KMS-11 (cell line): ENCODE measurements at regions not wholly inside any gene's neighbourhood (a gene's known extent, or its start where the extent isn't known, plus 50 kb on each side); places are given as distances from the start of the nearest gene placed in this dataset.

Source experiments
- H2AFZ ChIP-seq: fragments of 200-600 bp; sonication (generic); 2 replicates; pipeline ENCODE4 v1.6.1; 2016; ENCODE audit warnings: antibody characterized with exemption, mixed run types, low read depth
- H3K27ac ChIP-seq: fragments of 200-600 bp; sonication (generic); 2 replicates; pipeline ENCODE4 v1.6.1; 2016; ENCODE audit warnings: mild to moderate bottlenecking, mixed run types
- H3K27me3 ChIP-seq: fragments of 200-600 bp; sonication (generic); 2 replicates; pipeline ENCODE4 v1.6.1; 2017; ENCODE audit warnings: mild to moderate bottlenecking, low read depth, mixed run types, moderate library complexity; ENCODE audit not compliant: insufficient read depth
- H3K36me3 ChIP-seq: fragments of 200-600 bp; sonication (generic); 2 replicates; pipeline ENCODE4 v1.6.1; 2017; ENCODE audit warnings: mild to moderate bottlenecking, mixed run types; ENCODE audit not compliant: insufficient read depth
- H3K4me1 ChIP-seq: fragments of 200-600 bp; sonication (generic); 2 replicates; pipeline ENCODE4 v1.6.1; 2016; ENCODE audit warnings: mild to moderate bottlenecking, low read depth, mixed run types; ENCODE audit not compliant: poor library complexity, severe bottlenecking
- H3K4me2 ChIP-seq: fragments of 200-600 bp; sonication (generic); 2 replicates; pipeline ENCODE4 v1.7.0; 2016; ENCODE audit warnings: mild to moderate bottlenecking, mixed run types
- H3K4me3 ChIP-seq: fragments of 200-600 bp; sonication (generic); IDR thresholded peaks from 2 replicates; pipeline ENCODE4 v1.6.1; 2017; ENCODE audit warnings: low read depth, low read length, mixed read lengths; ENCODE audit not compliant: insufficient read depth
- H3K79me2 ChIP-seq: fragments of 200-600 bp; sonication (generic); 2 replicates; pipeline ENCODE4 v1.6.1; 2016; ENCODE audit warnings: low read depth, mixed run types; ENCODE audit not compliant: insufficient read depth
- H3K9ac ChIP-seq: fragments of 200-600 bp; sonication (generic); 2 replicates; pipeline ENCODE4 v1.6.1; 2016; ENCODE audit warnings: mild to moderate bottlenecking, mixed run types
- H4K20me1 ChIP-seq: fragments of 200-600 bp; sonication (generic); 2 replicates; pipeline ENCODE4 v1.6.1; 2016; ENCODE audit warnings: mild to moderate bottlenecking, mixed run types; ENCODE audit not compliant: insufficient read depth
- CTCF ChIP-seq: fragments of 200-600 bp; sonication (generic); conservative IDR thresholded peaks from 2 replicates; pipeline ENCODE4 v1.6.1; 2017; ENCODE audit warnings: low read depth, mild to moderate bottlenecking, antibody characterized with exemption, low read length, moderate library complexity, mixed read lengths

- Histone ChIP-seq H3K79me2 (no peaks in the 10 kb centered on the region), H3K9ac (no peak overlapping the region), H3K4me2 (no peak overlapping the region), H4K20me1 (no peaks in the 10 kb centered on the region), H3K36me3 (no peaks in the 10 kb centered on the region), H3K27ac (no peak overlapping the region), H2AFZ (no peak overlapping the region), H3K27me3 (no peaks in the 10 kb centered on the region), H3K4me3 (no peak overlapping the region), H3K4me1 (no peaks in the 10 kb centered on the region)
- TF ChIP-seq CTCF, result no peak
Observed at GRCh38 chr12:42798811-42799438, 209.4 kb upstream of the PRICKLE1 start.

GRCh38 chr12:42794806-42795205 lies 205.3 kb upstream of the PRICKLE1 start:
- Histone ChIP-seq H4K20me1 (no peaks in the 10 kb centered on the region), H3K27ac (no peak overlapping the region), H3K27me3 (no peaks in the 10 kb centered on the region), H3K36me3 (no peaks in the 10 kb centered on the region), H3K9ac (no peak overlapping the region), H3K4me1 (no peaks in the 10 kb centered on the region), H2AFZ (no peak overlapping the region), H3K4me3 (no peak overlapping the region), H3K4me2 (no peak overlapping the region), H3K79me2 (no peaks in the 10 kb centered on the region)
- no peak for TF ChIP-seq CTCF

GRCh38 chr12:42793166-42793565 lies 203.6 kb upstream of the PRICKLE1 start:
- H2AFZ ChIP-seq, result no peak overlapping the region
- no peak overlapping the region for H3K27ac ChIP-seq
- H3K4me3 ChIP-seq, result no peak overlapping the region
- no peaks in the 10 kb centered on the region for H3K4me1 ChIP-seq
- no peaks in the 10 kb centered on the region for H3K36me3 ChIP-seq
- no peaks in the 10 kb centered on the region for H4K20me1 ChIP-seq
- H3K4me2 ChIP-seq, result no peak overlapping the region
- no peak overlapping the region for H3K9ac ChIP-seq
- no peaks in the 10 kb centered on the region for H3K79me2 ChIP-seq
- no peaks in the 10 kb centered on the region for H3K27me3 ChIP-seq
- no peak for TF ChIP-seq CTCF

GRCh38 chr12:42792265-42792664 lies 202.7 kb upstream of the PRICKLE1 start:
- TF ChIP-seq CTCF, result no peak

More at GRCh38 chr12:42792265-42792664, 202.7 kb upstream of the PRICKLE1 start:
- H2AFZ ChIP-seq, result no peak overlapping the region
- no peaks in the 10 kb centered on the region for H4K20me1 ChIP-seq
- no peaks in the 10 kb centered on the region for H3K36me3 ChIP-seq
- no peak overlapping the region for H3K9ac ChIP-seq
- H3K4me1 ChIP-seq, result no peaks in the 10 kb centered on the region
- no peak overlapping the region for H3K4me3 ChIP-seq
- no peak overlapping the region for H3K4me2 ChIP-seq
- H3K79me2 ChIP-seq, result no peaks in the 10 kb centered on the region
- no peaks in the 10 kb centered on the region for H3K27me3 ChIP-seq
- H3K27ac ChIP-seq, result no peak overlapping the region
